GM19372 (cell line): ENCODE measurements at regions not wholly inside any gene's neighbourhood (a gene's known extent, or its start where the extent isn't known, plus 50 kb on each side); places are given as distances from the start of the nearest gene placed in this dataset.
"Not testable (repeated sequence)": the region's sequence is repeated elsewhere in the genome, so short reads cannot be mapped to it uniquely, and the experiment has no call there.

Experiments
- ATAC-seq: cut with Tn5 transposase; IDR thresholded peaks from one replicate; pipeline ENCODE4 v1.9.1; 2021; ENCODE audit warnings: mild to moderate bottlenecking, low read depth, moderate library complexity; ENCODE audit not compliant: unreplicated experiment

GRCh38 chr2:13745330-13745729 is 887.2 kb upstream of the LRATD1 start:
- no peak for ATAC-seq

- no peak for ATAC-seq
Measured at GRCh38 chr2:13751955-13752354, 880.6 kb upstream of the LRATD1 start.

- no peak for ATAC-seq
Measured at GRCh38 chr2:13758412-13758811, 874.1 kb upstream of the LRATD1 start.

- no peak for ATAC-seq
Measured at GRCh38 chr2:13768274-13768673, 864.2 kb upstream of the LRATD1 start.

- ATAC-seq, result no peak
Measured at GRCh38 chr2:13770279-13770678, 862.2 kb upstream of the LRATD1 start.

- ATAC-seq, result no peak
Measured at GRCh38 chr2:13779996-13780395, 852.5 kb upstream of the LRATD1 start.

- no peak for ATAC-seq
Measured at GRCh38 chr2:13791019-13791547, 841.4 kb upstream of the LRATD1 start.

GRCh38 chr2:13806539-13806938 is 826.0 kb upstream of the LRATD1 start:
- no peak for ATAC-seq

GRCh38 chr2:13813236-13813635 is 819.3 kb upstream of the LRATD1 start:
- ATAC-seq, result no peak

- no peak for ATAC-seq
Measured at GRCh38 chr2:13818002-13818401, 814.5 kb upstream of the LRATD1 start.

- ATAC-seq, result no peak
Measured at GRCh38 chr2:13819896-13820295, 812.6 kb upstream of the LRATD1 start.

GRCh38 chr2:13821255-13821880 is 811.1 kb upstream of the LRATD1 start:
- ATAC-seq, result no peak

GRCh38 chr2:13822365-13822764 is 810.2 kb upstream of the LRATD1 start:
- no peak for ATAC-seq

- ATAC-seq, result no peak
Measured at GRCh38 chr2:13826314-13826853, 806.1 kb upstream of the LRATD1 start.

GRCh38 chr2:13858626-13859025 is 773.9 kb upstream of the LRATD1 start:
- no peak for ATAC-seq

- not testable (repeated sequence) for ATAC-seq
Measured at GRCh38 chr2:13868275-13868674, 764.2 kb upstream of the LRATD1 start.

- ATAC-seq, result no peak
Measured at GRCh38 chr2:13876491-13877037, 756.0 kb upstream of the LRATD1 start.

- no peak for ATAC-seq
Measured at GRCh38 chr2:13877571-13877970, 754.9 kb upstream of the LRATD1 start.

- no peak for ATAC-seq
Measured at GRCh38 chr2:13884291-13884976, 748.1 kb upstream of the LRATD1 start.

- ATAC-seq, result no peak
Measured at GRCh38 chr2:13901526-13901925, 731.0 kb upstream of the LRATD1 start.

- no peak for ATAC-seq
Measured at GRCh38 chr2:13905831-13906230, 726.7 kb upstream of the LRATD1 start.

GRCh38 chr2:13916066-13916465 is 716.5 kb upstream of the LRATD1 start:
- no peak for ATAC-seq
